ENCODE measurements at regions not wholly inside any gene's neighbourhood (a gene's known extent, or its start where the extent isn't known, plus 50 kb on each side); places are given as distances from the start of the nearest gene placed in this dataset.

DNA sequence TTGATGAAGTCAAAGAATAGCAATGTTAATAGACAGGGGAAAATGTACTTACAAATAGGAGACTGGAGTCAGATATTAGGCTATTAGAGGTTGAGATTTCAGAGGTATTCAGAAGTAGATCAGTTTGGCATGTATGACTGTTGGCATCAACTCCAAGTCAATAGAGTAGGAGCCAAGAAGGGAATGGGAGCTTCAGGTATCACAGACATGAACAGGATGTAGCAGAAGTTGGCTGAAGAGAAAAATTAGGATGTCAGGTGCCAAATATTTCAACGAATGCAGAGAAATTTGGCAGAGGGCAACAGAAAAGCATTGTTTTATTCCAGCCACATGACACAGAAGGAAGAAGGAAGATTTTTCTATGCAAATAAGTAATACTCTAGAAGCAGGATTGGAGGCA lies 69.7 kb downstream of the GLYATL1 start:
- Histone ChIP-seq H3K4me3 (ENCODE audit: control insufficient read depth in 1 of 7, extremely low read depth in 1 of 7, insufficient read depth in 4 of 7, low read depth in 2 of 7, low read length in 6 of 7) (peak overlapping the region in 5 of 7 experiments; percentile 11 to 56 (median 30)), H3K4me1 (ENCODE audit: control extremely low read depth in 1 of 4, control insufficient read depth in 4 of 4, insufficient read depth in 4 of 4, low read length in 3 of 4) (peaks cover 29 to 59% (median 45%) of the 10 kb centered on the region in 4 experiments), H3K9me3 (ENCODE audit: control extremely low read depth in 1 of 5, control insufficient read depth in 4 of 5, insufficient read depth in 2 of 5, low read depth in 1 of 5, low read length in 4 of 5) (no peaks in the 10 kb centered on the region), H3K27me3 (replicated peaks in 2 of 5; ENCODE audit: control insufficient read depth in 4 of 5, insufficient read depth in 5 of 5, low read length in 4 of 5) (no peaks in the 10 kb centered on the region), H3K27ac (ENCODE audit: insufficient read depth in 1 of 2, low read depth in 1 of 2, low read length in 2 of 2, poor library complexity in 1 of 2, severe bottlenecking in 2 of 2) (peak overlapping the region; percentile 9 to 72), H3K36me3 (ENCODE audit: control insufficient read depth in 4 of 4, insufficient read depth in 4 of 4, low read length in 3 of 4) (no peaks in the 10 kb centered on the region)
- CTCF ChIA-PET: interaction anchor here (0.9 to 2.8 kb wide), 3 partner anchors 18 to 51 kb away, joined by 3 to 15 read pairs (median 7); no protein-coding TSS in a partner anchor
- DNase-seq: peak in 1 of 3 donors; percentile 11
- POLR2A ChIA-PET: interaction anchor here (1.1 kb wide), 1 partner anchor 10 kb away, joined by 3 read pairs; no protein-coding TSS in a partner anchor
- 0% methylated on average over 1 of the region's 1 CpG for WGBS (ENCODE audit: insufficient coverage)

DNA sequence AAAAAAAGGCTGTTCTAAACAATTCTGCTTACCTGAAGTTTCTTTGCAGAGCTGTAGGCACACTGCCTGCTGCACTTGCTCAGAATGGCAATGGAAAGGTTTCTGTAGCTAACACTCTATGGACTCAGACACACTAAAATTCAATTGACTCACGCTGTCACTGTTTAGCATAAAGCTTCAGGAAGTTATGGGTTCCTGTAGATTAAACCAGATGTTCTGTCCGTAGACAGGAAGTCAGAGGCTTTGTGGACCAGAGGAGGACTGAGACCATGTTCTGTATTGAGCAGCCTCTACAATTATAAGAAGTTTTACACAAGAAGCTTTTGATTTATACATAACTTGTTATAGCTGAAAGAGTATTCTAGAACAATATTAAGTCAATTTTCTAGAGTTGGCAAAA lies 70.4 kb downstream of the GLYATL1 start:
- Histone ChIP-seq H3K27ac (ENCODE audit: insufficient read depth in 1 of 2, low read depth in 1 of 2, low read length in 2 of 2, poor library complexity in 1 of 2, severe bottlenecking in 2 of 2) (peak overlapping the region; percentile 9 to 72), H3K4me1 (ENCODE audit: control extremely low read depth in 1 of 4, control insufficient read depth in 4 of 4, insufficient read depth in 4 of 4, low read length in 3 of 4) (peaks cover 29 to 59% (median 45%) of the 10 kb centered on the region in 4 experiments), H3K27me3 (replicated peaks in 2 of 5; ENCODE audit: control insufficient read depth in 4 of 5, insufficient read depth in 5 of 5, low read length in 4 of 5) (no peaks in the 10 kb centered on the region), H3K9me3 (ENCODE audit: control extremely low read depth in 1 of 5, control insufficient read depth in 4 of 5, insufficient read depth in 2 of 5, low read depth in 1 of 5, low read length in 4 of 5) (no peaks in the 10 kb centered on the region), H3K4me3 (ENCODE audit: control insufficient read depth in 1 of 7, extremely low read depth in 1 of 7, insufficient read depth in 4 of 7, low read depth in 2 of 7, low read length in 6 of 7) (peak overlapping the region in 5 of 7 experiments; percentile 1 to 56 (median 30)), H3K36me3 (ENCODE audit: control insufficient read depth in 4 of 4, insufficient read depth in 4 of 4, low read length in 3 of 4) (no peaks in the 10 kb centered on the region)
- 0% methylated on average over 1 of the region's 2 CpGs for WGBS (ENCODE audit: insufficient coverage)
- CTCF ChIA-PET: interaction anchor here (0.9 to 2.8 kb wide), 4 partner anchors 18 to 51 kb away, joined by 3 to 15 read pairs (median 5); no protein-coding TSS in a partner anchor
- DNase-seq: peak; percentile 71 to 95 (median 87)
- POLR2A ChIA-PET: interaction anchor here (1.1 kb wide), 1 partner anchor 11 kb away, joined by 3 read pairs; no protein-coding TSS in a partner anchor

DNA sequence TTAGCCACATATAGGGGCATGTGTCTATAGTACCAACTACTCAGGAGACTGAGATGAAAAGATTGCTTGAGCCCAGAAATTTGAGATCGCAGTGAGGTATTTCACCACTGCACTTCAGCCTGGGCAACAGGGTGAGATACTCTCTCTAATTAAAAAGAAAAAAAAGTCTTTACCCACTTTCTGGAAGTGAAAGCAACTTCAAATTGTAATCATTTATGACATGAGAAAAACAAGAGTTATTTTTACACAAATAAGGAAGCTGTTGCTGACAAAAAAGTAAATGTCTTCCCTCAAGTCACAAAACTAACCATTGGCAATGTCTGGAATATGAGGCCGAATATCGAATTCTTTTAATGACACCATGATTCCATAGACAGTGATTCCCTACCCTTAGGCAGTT lies 71.4 kb downstream of the GLYATL1 start:
- H3K4me3 ChIP-seq (ENCODE audit: control insufficient read depth in 1 of 7, extremely low read depth in 1 of 7, insufficient read depth in 4 of 7, low read depth in 2 of 7, low read length in 6 of 7): peak overlapping the region in 1 of 7 experiments; percentile 8
- H3K36me3 ChIP-seq (ENCODE audit: control insufficient read depth in 4 of 4, insufficient read depth in 4 of 4, low read length in 3 of 4): no peaks in the 10 kb centered on the region
- CTCF ChIA-PET: interaction anchor here (1.2 to 2.8 kb wide), 4 partner anchors 10 to 52 kb away, joined by 3 to 15 read pairs (median 6); no protein-coding TSS in a partner anchor
- POLR2A ChIA-PET: no interaction called here
- DNase-seq: peak in 2 of 3 donors; percentile 42 to 57
- H3K4me1 ChIP-seq (ENCODE audit: control extremely low read depth in 1 of 4, control insufficient read depth in 4 of 4, insufficient read depth in 4 of 4, low read length in 3 of 4): peaks cover 29 to 59% (median 45%) of the 10 kb centered on the region in 4 experiments
- H3K27me3 ChIP-seq (replicated peaks in 2 of 5; ENCODE audit: control insufficient read depth in 4 of 5, insufficient read depth in 5 of 5, low read length in 4 of 5): no peaks in the 10 kb centered on the region
- H3K27ac ChIP-seq (ENCODE audit: insufficient read depth in 1 of 2, low read depth in 1 of 2, low read length in 2 of 2, poor library complexity in 1 of 2, severe bottlenecking in 2 of 2): peak overlapping the region in 1 of 2 experiments; percentile 72
- no peaks in the 10 kb centered on the region for H3K9me3 ChIP-seq (ENCODE audit: control extremely low read depth in 1 of 5, control insufficient read depth in 4 of 5, insufficient read depth in 2 of 5, low read depth in 1 of 5, low read length in 4 of 5)
- 62% methylated on average over 2 of the region's 3 CpGs for WGBS (ENCODE audit: insufficient coverage)

DNA sequence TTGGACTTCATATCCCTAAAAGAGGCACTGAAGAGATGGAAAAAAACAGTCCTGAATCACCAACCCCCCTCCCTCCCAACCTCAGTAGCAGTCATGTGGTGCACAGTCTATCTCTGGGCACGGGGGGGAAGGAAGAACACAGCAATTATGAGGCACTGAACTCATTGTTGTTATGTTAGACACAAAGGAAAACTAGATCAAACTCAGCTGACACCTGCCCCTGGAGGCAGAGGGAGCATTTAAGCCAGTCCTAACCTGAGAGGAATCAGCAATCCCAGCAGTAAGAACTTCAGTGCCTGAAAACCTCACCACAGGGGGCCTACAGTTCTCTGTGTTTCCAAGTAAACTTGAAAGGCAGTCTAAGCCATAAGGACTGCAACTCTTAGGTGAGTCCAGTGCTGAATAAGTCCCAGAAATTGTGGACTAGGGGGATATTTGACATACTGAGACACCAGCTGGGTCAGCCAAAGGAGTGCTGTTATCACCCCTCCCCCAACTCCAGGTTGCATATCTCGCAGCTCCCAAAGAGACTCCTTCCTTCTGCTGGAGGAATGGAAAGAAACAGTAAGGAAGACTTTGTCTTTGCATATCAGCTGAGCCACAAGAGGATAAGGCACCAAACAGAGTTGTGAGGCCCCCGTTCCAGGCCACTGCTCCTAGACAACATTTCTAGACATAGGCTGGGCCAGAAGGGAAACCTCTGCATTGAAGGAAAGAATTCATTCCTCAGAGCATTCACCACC lies 72.5 kb downstream of the GLYATL1 start:
- DNase-seq: peak; percentile 10 to 45 (median 14)
- WGBS (ENCODE audit: insufficient coverage): no CpG with 5 or more reads among the region's 3 CpGs
- Histone ChIP-seq H3K27ac (ENCODE audit: insufficient read depth in 1 of 2, low read depth in 1 of 2, low read length in 2 of 2, poor library complexity in 1 of 2, severe bottlenecking in 2 of 2) (no peak overlapping the region), H3K9me3 (ENCODE audit: control extremely low read depth in 1 of 5, control insufficient read depth in 4 of 5, insufficient read depth in 2 of 5, low read depth in 1 of 5, low read length in 4 of 5) (no peaks in the 10 kb centered on the region), H3K4me1 (ENCODE audit: control extremely low read depth in 1 of 4, control insufficient read depth in 4 of 4, insufficient read depth in 4 of 4, low read length in 3 of 4) (peaks cover 29 to 58% (median 44%) of the 10 kb centered on the region in 4 experiments), H3K27me3 (replicated peaks in 2 of 5; ENCODE audit: control insufficient read depth in 4 of 5, insufficient read depth in 5 of 5, low read length in 4 of 5) (no peaks in the 10 kb centered on the region), H3K4me3 (ENCODE audit: control insufficient read depth in 1 of 7, extremely low read depth in 1 of 7, insufficient read depth in 4 of 7, low read depth in 2 of 7, low read length in 6 of 7) (peak overlapping the region in 2 of 7 experiments; percentile 7 to 17), H3K36me3 (ENCODE audit: control insufficient read depth in 4 of 4, insufficient read depth in 4 of 4, low read length in 3 of 4) (no peaks in the 10 kb centered on the region)
- ChIA-PET CTCF (interaction anchor here (0.8 to 1.6 kb wide), 4 partner anchors 14 to 198 kb away, joined by 3 to 4 read pairs (median 4); no protein-coding TSS in a partner anchor), POLR2A (interaction anchor here (0.6 kb wide), 1 partner anchor 82 kb away, joined by 4 read pairs; no protein-coding TSS in a partner anchor)

DNA sequence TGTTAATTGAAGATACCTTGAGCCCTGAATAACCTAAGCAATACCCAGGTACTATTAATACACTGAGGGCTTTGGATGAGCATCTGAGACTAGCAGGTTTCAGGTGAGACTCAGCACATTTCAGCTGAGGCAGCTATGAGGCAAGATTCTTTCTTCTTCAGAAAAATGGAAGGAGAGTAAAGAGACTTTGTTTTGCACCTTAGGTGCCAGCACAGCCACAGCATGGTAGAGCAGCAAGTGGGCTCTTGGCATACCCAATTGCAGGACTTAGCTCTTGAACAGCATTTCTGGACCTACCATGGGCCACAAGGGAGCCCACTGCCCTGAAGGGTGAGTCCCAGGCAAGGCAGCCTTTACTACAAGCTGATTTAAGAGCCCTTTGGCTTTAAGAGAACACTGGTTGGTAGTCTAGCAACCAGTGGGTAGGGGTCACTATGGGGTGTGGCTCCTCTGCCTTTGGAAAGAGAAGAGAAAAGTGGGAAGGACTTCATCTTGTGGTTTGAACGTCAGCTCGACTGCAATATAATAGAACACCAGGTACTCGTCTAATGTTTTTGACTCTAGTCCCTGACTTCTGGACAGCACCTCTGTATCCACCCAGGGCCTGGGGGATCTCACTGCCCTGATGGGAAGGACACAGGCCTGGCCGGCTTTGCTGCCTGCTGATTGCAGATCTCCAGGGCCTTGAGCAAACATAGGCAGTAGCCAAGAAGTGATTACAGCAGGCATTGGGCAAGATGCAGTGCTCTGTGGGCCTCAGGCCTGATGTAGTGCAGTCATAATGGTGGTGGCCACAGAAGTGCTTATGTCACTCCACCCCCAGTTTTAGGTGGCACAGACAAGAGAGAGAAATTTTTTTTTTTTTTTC lies 73.3 kb downstream of the GLYATL1 start:
- Histone ChIP-seq H3K36me3 (ENCODE audit: control insufficient read depth in 4 of 4, insufficient read depth in 4 of 4, low read length in 3 of 4) (no peaks in the 10 kb centered on the region), H3K4me1 (ENCODE audit: control extremely low read depth in 1 of 4, control insufficient read depth in 4 of 4, insufficient read depth in 4 of 4, low read length in 3 of 4) (peaks cover 29 to 52% (median 40%) of the 10 kb centered on the region in 4 experiments), H3K9me3 (ENCODE audit: control extremely low read depth in 1 of 5, control insufficient read depth in 4 of 5, insufficient read depth in 2 of 5, low read depth in 1 of 5, low read length in 4 of 5) (no peaks in the 10 kb centered on the region), H3K27me3 (replicated peaks in 2 of 5; ENCODE audit: control insufficient read depth in 4 of 5, insufficient read depth in 5 of 5, low read length in 4 of 5) (no peaks in the 10 kb centered on the region), H3K4me3 (ENCODE audit: control insufficient read depth in 1 of 7, extremely low read depth in 1 of 7, insufficient read depth in 4 of 7, low read depth in 2 of 7, low read length in 6 of 7) (no peak overlapping the region), H3K27ac (ENCODE audit: insufficient read depth in 1 of 2, low read depth in 1 of 2, low read length in 2 of 2, poor library complexity in 1 of 2, severe bottlenecking in 2 of 2) (no peak overlapping the region)
- WGBS (ENCODE audit: insufficient coverage): 93% methylated on average over 4 of the region's 4 CpGs
- ChIA-PET POLR2A (interaction anchor here (0.6 kb wide), 1 partner anchor 82 kb away, joined by 4 read pairs; no protein-coding TSS in a partner anchor), CTCF (interaction anchor here (0.8 to 1.1 kb wide), 2 partner anchors 15 to 46 kb away, joined by 3 to 4 read pairs; no protein-coding TSS in a partner anchor)
- DNase-seq: peak in 1 of 3 donors; percentile 15

DNA sequence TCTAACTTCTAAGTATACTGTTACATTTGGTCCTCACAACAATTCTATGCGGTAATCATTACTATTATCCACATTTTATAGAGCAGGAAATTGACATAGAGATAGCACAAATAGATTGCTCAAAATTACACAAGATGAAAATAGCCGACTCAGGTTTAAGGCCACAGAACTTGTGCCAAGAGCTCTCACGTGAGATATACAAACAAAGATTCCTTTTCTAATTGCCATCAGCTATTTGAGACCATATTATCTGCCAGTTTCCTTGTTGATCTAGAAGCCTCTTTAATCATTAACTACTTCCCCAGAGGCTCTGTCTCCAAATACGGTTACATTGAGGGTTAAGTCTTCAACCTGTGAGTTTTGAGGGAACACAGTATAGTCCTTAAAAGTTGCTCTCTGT lies 61.0 kb upstream of the GLYATL1B start:
- Histone ChIP-seq H3K4me1 (ENCODE audit: control extremely low read depth in 1 of 4, control insufficient read depth in 4 of 4, insufficient read depth in 4 of 4, low read length in 3 of 4) (no peaks in the 10 kb centered on the region), H3K36me3 (ENCODE audit: control insufficient read depth in 4 of 4, insufficient read depth in 4 of 4, low read length in 3 of 4) (no peaks in the 10 kb centered on the region), H3K9me3 (ENCODE audit: control extremely low read depth in 1 of 5, control insufficient read depth in 4 of 5, insufficient read depth in 2 of 5, low read depth in 1 of 5, low read length in 4 of 5) (peaks cover 0 to 5% (median 2%) of the 10 kb centered on the region in 5 experiments), H3K27ac (ENCODE audit: insufficient read depth in 1 of 2, low read depth in 1 of 2, low read length in 2 of 2, poor library complexity in 1 of 2, severe bottlenecking in 2 of 2) (no peak overlapping the region), H3K4me3 (ENCODE audit: control insufficient read depth in 1 of 7, extremely low read depth in 1 of 7, insufficient read depth in 4 of 7, low read depth in 2 of 7, low read length in 6 of 7) (no peak overlapping the region), H3K27me3 (replicated peaks in 2 of 5; ENCODE audit: control insufficient read depth in 4 of 5, insufficient read depth in 5 of 5, low read length in 4 of 5) (no peaks in the 10 kb centered on the region)
- ChIA-PET POLR2A (no interaction called here), CTCF (no interaction called here)
- DNase-seq: no peak
- 89% methylated on average over 2 of the region's 4 CpGs for WGBS (ENCODE audit: insufficient coverage)
